Progenitor cell of endocrine pancreas (in vitro differentiated cells): ENCODE measurements at regions not wholly inside any gene's neighbourhood (a gene's known extent, or its start where the extent isn't known, plus 50 kb on each side); places are given as distances from the start of the nearest gene placed in this dataset.

Experiments
- DNase-seq: peaks from one replicate; pipeline ENCODE4 v3.0.0; 2021; ENCODE audit warnings: low spot score; ENCODE audit not compliant: unreplicated experiment
- H3K27ac Mint-ChIP-seq: 2 replicates; pipeline ENCODE4 v1.8.0; 2021; ENCODE audit warnings: mild to moderate bottlenecking, moderate library complexity, mixed read lengths
- H3K27me3 Mint-ChIP-seq: 2 replicates; pipeline ENCODE4 v1.8.0; 2021; ENCODE audit warnings: mixed read lengths
- H3K36me3 Mint-ChIP-seq: 2 replicates; pipeline ENCODE4 v1.8.0; 2022; ENCODE audit warnings: mixed read lengths; ENCODE audit not compliant: insufficient read depth
- H3K4me1 Mint-ChIP-seq: 2 replicates; pipeline ENCODE4 v1.8.0; 2021; ENCODE audit warnings: low read depth, mixed read lengths
- H3K4me3 Mint-ChIP-seq: 2 replicates; pipeline ENCODE4 v1.8.0; 2021; ENCODE audit warnings: low read depth, mild to moderate bottlenecking, moderate library complexity, mixed read lengths
- H3K9me3 Mint-ChIP-seq: 2 replicates; pipeline ENCODE4 v1.8.0; 2021; ENCODE audit warnings: low read depth, mixed read lengths
- TF ChIP-seq, protein P1 (sequence below): fragments of 200-600 bp; sonication (generic); IDR thresholded peaks from one replicate; pipeline ENCODE4 v1.5.0; 2021; ENCODE audit warnings: antibody characterized with exemption, mild to moderate bottlenecking; ENCODE audit not compliant: unreplicated experiment

GRCh38 chr10:117646718-117647117, 104.2 kb downstream of the EMX2 start:
- no peak overlapping the region for H3K4me3 Mint-ChIP-seq
- TF ChIP-seq, protein P1, sequence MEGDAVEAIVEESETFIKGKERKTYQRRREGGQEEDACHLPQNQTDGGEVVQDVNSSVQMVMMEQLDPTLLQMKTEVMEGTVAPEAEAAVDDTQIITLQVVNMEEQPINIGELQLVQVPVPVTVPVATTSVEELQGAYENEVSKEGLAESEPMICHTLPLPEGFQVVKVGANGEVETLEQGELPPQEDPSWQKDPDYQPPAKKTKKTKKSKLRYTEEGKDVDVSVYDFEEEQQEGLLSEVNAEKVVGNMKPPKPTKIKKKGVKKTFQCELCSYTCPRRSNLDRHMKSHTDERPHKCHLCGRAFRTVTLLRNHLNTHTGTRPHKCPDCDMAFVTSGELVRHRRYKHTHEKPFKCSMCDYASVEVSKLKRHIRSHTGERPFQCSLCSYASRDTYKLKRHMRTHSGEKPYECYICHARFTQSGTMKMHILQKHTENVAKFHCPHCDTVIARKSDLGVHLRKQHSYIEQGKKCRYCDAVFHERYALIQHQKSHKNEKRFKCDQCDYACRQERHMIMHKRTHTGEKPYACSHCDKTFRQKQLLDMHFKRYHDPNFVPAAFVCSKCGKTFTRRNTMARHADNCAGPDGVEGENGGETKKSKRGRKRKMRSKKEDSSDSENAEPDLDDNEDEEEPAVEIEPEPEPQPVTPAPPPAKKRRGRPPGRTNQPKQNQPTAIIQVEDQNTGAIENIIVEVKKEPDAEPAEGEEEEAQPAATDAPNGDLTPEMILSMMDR: no peak
- H3K27me3 Mint-ChIP-seq: peaks cover 51% of the 10 kb centered on the region
- H3K9me3 Mint-ChIP-seq: peaks cover 4% of the 10 kb centered on the region
- no peaks in the 10 kb centered on the region for H3K4me1 Mint-ChIP-seq
- no peak for DNase-seq
- no peak overlapping the region for H3K27ac Mint-ChIP-seq
- H3K36me3 Mint-ChIP-seq: peaks cover 1% of the 10 kb centered on the region

GRCh38 chr10:117647306-117647705, 104.8 kb downstream of the EMX2 start:
- TF ChIP-seq, protein P1: no peak
- no peak for DNase-seq
- H3K27me3 Mint-ChIP-seq: peaks cover 45% of the 10 kb centered on the region
- no peak overlapping the region for H3K4me3 Mint-ChIP-seq
- peaks cover 1% of the 10 kb centered on the region for H3K36me3 Mint-ChIP-seq
- H3K9me3 Mint-ChIP-seq: peaks cover 4% of the 10 kb centered on the region
- no peak overlapping the region for H3K27ac Mint-ChIP-seq
- peaks cover under 1% of the 10 kb centered on the region for H3K4me1 Mint-ChIP-seq

GRCh38 chr10:117651121-117651520, 108.6 kb downstream of the EMX2 start:
- no peak for DNase-seq
- TF ChIP-seq, protein P1: no peak
- H3K27me3 Mint-ChIP-seq: peaks cover 21% of the 10 kb centered on the region
- H3K27ac Mint-ChIP-seq: no peak overlapping the region
- H3K9me3 Mint-ChIP-seq: peaks cover 8% of the 10 kb centered on the region
- no peak overlapping the region for H3K4me3 Mint-ChIP-seq
- H3K4me1 Mint-ChIP-seq: peaks cover 1% of the 10 kb centered on the region
- H3K36me3 Mint-ChIP-seq: peaks cover 3% of the 10 kb centered on the region

DNA sequence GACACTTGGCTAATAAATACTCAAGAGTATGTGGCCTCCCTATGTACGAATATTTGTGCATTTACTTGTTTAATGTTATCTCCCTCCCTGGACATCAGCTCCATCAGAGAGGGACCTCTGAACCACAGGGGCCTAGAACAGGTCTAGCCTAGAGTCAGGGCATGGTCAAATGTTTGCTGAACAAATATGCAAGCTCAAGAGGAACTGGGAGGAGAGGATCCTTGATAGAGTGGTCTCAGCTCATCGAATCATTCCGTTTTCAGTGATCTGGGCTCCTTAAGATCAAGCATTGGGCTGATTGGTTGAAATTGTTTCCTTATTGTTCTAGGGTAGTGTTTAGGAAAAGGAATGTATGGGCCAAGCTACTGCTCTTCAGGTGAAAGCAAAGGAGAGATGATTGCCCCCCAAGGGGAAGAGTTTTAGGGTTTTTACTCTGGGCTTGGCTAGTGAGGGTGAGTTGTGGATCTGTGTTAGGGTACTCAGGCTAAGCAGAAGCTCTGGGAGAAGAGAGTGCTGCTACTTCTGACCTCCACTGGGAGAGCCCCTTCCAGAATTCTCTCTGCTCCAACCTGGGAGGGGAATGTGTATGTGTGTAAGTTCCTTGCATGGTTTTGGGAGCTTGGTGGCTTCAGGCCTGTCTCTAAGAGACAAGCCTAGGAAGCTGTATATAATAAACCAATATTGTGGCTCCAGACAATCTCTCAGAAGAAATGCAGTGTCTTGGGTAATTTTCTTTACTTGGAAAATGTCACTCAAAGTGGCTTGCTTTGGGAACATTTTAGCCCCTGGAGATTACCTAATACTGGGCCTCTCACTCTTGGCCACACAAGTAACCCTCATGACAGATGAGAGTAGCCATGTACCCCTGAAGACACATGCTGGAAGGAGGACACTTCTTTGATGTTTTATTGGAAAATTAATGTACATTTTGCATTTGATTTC, 110.0 kb downstream of the EMX2 start:
- no peak overlapping the region for H3K27ac Mint-ChIP-seq
- no peak for DNase-seq
- TF ChIP-seq, protein P1: no peak
- no peak overlapping the region for H3K4me3 Mint-ChIP-seq
- peaks cover 1% of the 10 kb centered on the region for H3K4me1 Mint-ChIP-seq
- H3K36me3 Mint-ChIP-seq: peaks cover 3% of the 10 kb centered on the region
- H3K9me3 Mint-ChIP-seq: peaks cover 8% of the 10 kb centered on the region
- peaks cover 21% of the 10 kb centered on the region for H3K27me3 Mint-ChIP-seq

DNA sequence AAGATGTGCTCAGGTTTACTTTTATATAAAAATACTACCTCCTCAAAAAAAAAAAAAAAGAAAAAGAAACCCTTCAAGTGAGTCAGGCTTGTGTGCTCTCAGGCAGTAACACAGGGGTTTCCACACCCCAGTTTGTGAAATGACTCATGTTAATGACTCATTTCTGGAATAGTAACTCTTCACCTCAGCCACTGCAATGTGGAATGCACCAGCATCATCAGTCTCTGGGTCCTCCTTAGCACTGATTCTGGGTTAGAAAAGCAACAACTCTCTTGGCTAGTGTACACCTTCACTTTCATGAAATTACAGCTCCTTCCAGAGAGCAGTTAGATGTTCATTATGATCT, 110.6 kb downstream of the EMX2 start:
- Mint-ChIP-seq H3K36me3 (peaks cover 3% of the 10 kb centered on the region), H3K4me1 (peaks cover 1% of the 10 kb centered on the region), H3K9me3 (peaks cover 8% of the 10 kb centered on the region), H3K4me3 (no peak overlapping the region), H3K27me3 (peaks cover 21% of the 10 kb centered on the region), H3K27ac (no peak overlapping the region)
- TF ChIP-seq, protein P1: no peak
- no peak for DNase-seq
